Vagina (tissue), 2 donors: ENCODE measurements at regions not wholly inside any gene's neighbourhood (a gene's known extent, or its start where the extent isn't known, plus 50 kb on each side); places are given as distances from the start of the nearest gene placed in this dataset.

ENCODE experiments used
- POLR2A ChIP-seq, 2 donors: fragments of 450-650 bp; IDR thresholded peaks; one replicate each; pipeline ENCODE4 v1.6.1; 2017; ENCODE audit warnings: antibody characterized with exemption in 2 of 2, mild to moderate bottlenecking in 2 of 2, moderate library complexity in 2 of 2
- POLR2AphosphoS5 ChIP-seq, 2 donors: sonication (generic); formaldehyde crosslinking; IDR thresholded peaks; one replicate each; pipeline ENCODE4 v1.9.0; 2017; ENCODE audit warnings: antibody characterized with exemption in 2 of 2, mild to moderate bottlenecking in 2 of 2, low read depth in 1 of 2; ENCODE audit not compliant: insufficient read depth in 1 of 2

GRCh38 chr2:63755216-63755615 is 86.5 kb upstream of the UGP2 start:
- TF ChIP-seq POLR2A (IDR thresholded peaks at IDR 0.05) = no peak
- TF ChIP-seq POLR2AphosphoS5 (IDR thresholded peaks at IDR 0.05; ENCODE audit: insufficient read depth in 1 of 2, low read depth in 1 of 2) = no peak
